ENCODE measurements at regions not wholly inside any gene's neighbourhood (a gene's known extent, or its start where the extent isn't known, plus 50 kb on each side); places are given as distances from the start of the nearest gene placed in this dataset.
"Not testable (repeated sequence)": the region's sequence is repeated elsewhere in the genome, so short reads cannot be mapped to it uniquely, and the experiment has no call there.

- peaks cover 82% of the 10 kb centered on the region for H3K9me3 ChIP-seq (ENCODE audit: control insufficient read depth, low read length)
These were observed 174.2 kb downstream of the OR4M2 start for GRCh38 chr15:22254409-22255045.

GRCh38 chr15:22255606-22256005 is 175.3 kb downstream of the OR4M2 start:
- not testable (repeated sequence) for H3K27ac ChIP-seq (ENCODE audit: low read depth, low read length, severe bottlenecking); H3K4me3 ChIP-seq (ENCODE audit: extremely low read depth, insufficient read depth, low read length, poor library complexity, severe bottlenecking); H3K4me1 ChIP-seq (ENCODE audit: control insufficient read depth, insufficient read depth, low read length, poor library complexity, severe bottlenecking); H3K36me3 ChIP-seq (ENCODE audit: control insufficient read depth, insufficient read depth, low read length)
- 77 to 86% methylated on average over 4 to 5 of the region's 7 CpGs for WGBS, 2 experiments (ENCODE audit: insufficient coverage in 2 of 2)
- H3K9me3 ChIP-seq (ENCODE audit: control insufficient read depth, low read length), result peaks cover 85% of the 10 kb centered on the region

More at GRCh38 chr15:22254409-22255045, 174.2 kb downstream of the OR4M2 start:
- H3K27ac ChIP-seq (ENCODE audit: low read depth, low read length, severe bottlenecking); H3K4me1 ChIP-seq (ENCODE audit: control insufficient read depth, insufficient read depth, low read length, poor library complexity, severe bottlenecking); H3K36me3 ChIP-seq (ENCODE audit: control insufficient read depth, insufficient read depth, low read length); H3K4me3 ChIP-seq (ENCODE audit: extremely low read depth, insufficient read depth, low read length, poor library complexity, severe bottlenecking): not testable (repeated sequence)
- 54 to 67% methylated on average over 6 to 9 of the region's 14 CpGs for WGBS, 2 experiments (ENCODE audit: insufficient coverage in 2 of 2)

GRCh38 chr15:22256389-22257046 is 176.2 kb downstream of the OR4M2 start:
- peaks cover 78% of the 10 kb centered on the region for H3K9me3 ChIP-seq (ENCODE audit: control insufficient read depth, low read length)
- H3K27ac ChIP-seq (ENCODE audit: low read depth, low read length, severe bottlenecking), result not testable (repeated sequence)

GRCh38 chr15:22257047-22258008 is 177.0 kb downstream of the OR4M2 start:
- Histone ChIP-seq H3K9me3 (ENCODE audit: control insufficient read depth, low read length) (peaks cover 71% of the 10 kb centered on the region), H3K36me3 (ENCODE audit: control insufficient read depth, insufficient read depth, low read length) (no peaks in the 10 kb centered on the region), H3K4me3 (ENCODE audit: extremely low read depth, insufficient read depth, low read length, poor library complexity, severe bottlenecking) (no peak overlapping the region), H3K4me1 (ENCODE audit: control insufficient read depth, insufficient read depth, low read length, poor library complexity, severe bottlenecking) (no peaks in the 10 kb centered on the region), H3K27ac (ENCODE audit: low read depth, low read length, severe bottlenecking) (no peak overlapping the region)
- WGBS, 2 experiments (ENCODE audit: insufficient coverage in 2 of 2), result 88 to 91% methylated on average over 108 to 109 of the region's 109 CpGs

More at GRCh38 chr15:22256389-22257046, 176.2 kb downstream of the OR4M2 start:
- not testable (repeated sequence) for H3K4me3 ChIP-seq (ENCODE audit: extremely low read depth, insufficient read depth, low read length, poor library complexity, severe bottlenecking); H3K36me3 ChIP-seq (ENCODE audit: control insufficient read depth, insufficient read depth, low read length); H3K4me1 ChIP-seq (ENCODE audit: control insufficient read depth, insufficient read depth, low read length, poor library complexity, severe bottlenecking)
- 76 to 88% methylated on average over 16 to 17 of the region's 20 CpGs for WGBS, 2 experiments (ENCODE audit: insufficient coverage in 2 of 2)

GRCh38 chr15:22258009-22258397 is 177.7 kb downstream of the OR4M2 start:
- H3K4me1 ChIP-seq (ENCODE audit: control insufficient read depth, insufficient read depth, low read length, poor library complexity, severe bottlenecking), result no peaks in the 10 kb centered on the region
- 91 to 92% methylated on average over 55 to 75 of the region's 75 CpGs for WGBS, 2 experiments (ENCODE audit: insufficient coverage in 2 of 2)
- no peak overlapping the region for H3K4me3 ChIP-seq (ENCODE audit: extremely low read depth, insufficient read depth, low read length, poor library complexity, severe bottlenecking)
- peaks cover 71% of the 10 kb centered on the region for H3K9me3 ChIP-seq (ENCODE audit: control insufficient read depth, low read length)
- H3K36me3 ChIP-seq (ENCODE audit: control insufficient read depth, insufficient read depth, low read length), result no peaks in the 10 kb centered on the region
- H3K27ac ChIP-seq (ENCODE audit: low read depth, low read length, severe bottlenecking), result no peak overlapping the region

GRCh38 chr15:22258398-22259150 is 178.2 kb downstream of the OR4M2 start:
- H3K27ac ChIP-seq (ENCODE audit: low read depth, low read length, severe bottlenecking), result no peak overlapping the region
- peaks cover 71% of the 10 kb centered on the region for H3K9me3 ChIP-seq (ENCODE audit: control insufficient read depth, low read length)
- WGBS, 2 experiments (ENCODE audit: insufficient coverage in 2 of 2), result 88 to 91% methylated on average over 47 to 55 of the region's 59 CpGs
- no peaks in the 10 kb centered on the region for H3K4me1 ChIP-seq (ENCODE audit: control insufficient read depth, insufficient read depth, low read length, poor library complexity, severe bottlenecking)
- H3K36me3 ChIP-seq (ENCODE audit: control insufficient read depth, insufficient read depth, low read length), result no peaks in the 10 kb centered on the region
- no peak overlapping the region for H3K4me3 ChIP-seq (ENCODE audit: extremely low read depth, insufficient read depth, low read length, poor library complexity, severe bottlenecking)

GRCh38 chr15:22259151-22259750 is 178.9 kb downstream of the OR4M2 start:
- not testable (repeated sequence) for H3K4me3 ChIP-seq (ENCODE audit: extremely low read depth, insufficient read depth, low read length, poor library complexity, severe bottlenecking); H3K27ac ChIP-seq (ENCODE audit: low read depth, low read length, severe bottlenecking); H3K36me3 ChIP-seq (ENCODE audit: control insufficient read depth, insufficient read depth, low read length); H3K4me1 ChIP-seq (ENCODE audit: control insufficient read depth, insufficient read depth, low read length, poor library complexity, severe bottlenecking)
- H3K9me3 ChIP-seq (ENCODE audit: control insufficient read depth, low read length), result peaks cover 69% of the 10 kb centered on the region
- WGBS, 2 experiments (ENCODE audit: insufficient coverage in 2 of 2), result 90 to 92% methylated on average over 34 to 37 of the region's 37 CpGs

GRCh38 chr15:22259881-22260421 is 179.6 kb downstream of the OR4M2 start:
- no peak overlapping the region for H3K4me3 ChIP-seq (ENCODE audit: extremely low read depth, insufficient read depth, low read length, poor library complexity, severe bottlenecking)
- 68 to 70% methylated on average over 7 of the region's 7 CpGs for WGBS, 2 experiments (ENCODE audit: insufficient coverage in 2 of 2)
- no peak overlapping the region for H3K27ac ChIP-seq (ENCODE audit: low read depth, low read length, severe bottlenecking)
- peaks cover 69% of the 10 kb centered on the region for H3K9me3 ChIP-seq (ENCODE audit: control insufficient read depth, low read length)
- H3K4me1 ChIP-seq (ENCODE audit: control insufficient read depth, insufficient read depth, low read length, poor library complexity, severe bottlenecking), result no peaks in the 10 kb centered on the region
- no peaks in the 10 kb centered on the region for H3K36me3 ChIP-seq (ENCODE audit: control insufficient read depth, insufficient read depth, low read length)

GRCh38 chr15:22262613-22263020 is 182.3 kb downstream of the OR4M2 start:
- peaks cover 65% of the 10 kb centered on the region for H3K9me3 ChIP-seq (ENCODE audit: control insufficient read depth, low read length)
- 83 to 85% methylated on average over 13 of the region's 13 CpGs for WGBS, 2 experiments (ENCODE audit: insufficient coverage in 2 of 2)
- H3K36me3 ChIP-seq (ENCODE audit: control insufficient read depth, insufficient read depth, low read length), result no peaks in the 10 kb centered on the region
- no peak overlapping the region for H3K27ac ChIP-seq (ENCODE audit: low read depth, low read length, severe bottlenecking)
- H3K4me1 ChIP-seq (ENCODE audit: control insufficient read depth, insufficient read depth, low read length, poor library complexity, severe bottlenecking), result no peaks in the 10 kb centered on the region
- H3K4me3 ChIP-seq (ENCODE audit: extremely low read depth, insufficient read depth, low read length, poor library complexity, severe bottlenecking), result no peak overlapping the region
